Endothelial cell of umbilical vein (primary cell): ENCODE measurements at regions not wholly inside any gene's neighbourhood (a gene's known extent, or its start where the extent isn't known, plus 50 kb on each side); places are given as distances from the start of the nearest gene placed in this dataset.

Experiments
- POLR2A ChIP-seq: IDR thresholded peaks from 2 replicates; pipeline ENCODE4 v1.6.1; 2012; ENCODE audit warnings: low read depth, mild to moderate bottlenecking, control low read depth, low read length
- TF ChIP-seq, protein P1 (sequence below), 2 donors: IDR thresholded peaks; 1 replicate in 1 of 2; 2 replicates in 1 of 2; pipeline ENCODE4 v1.5.1; 2011; ENCODE audit warnings: low read length in 2 of 2, mild to moderate bottlenecking in 2 of 2, moderate library complexity in 2 of 2, control low read depth in 1 of 2, inconsistent platforms in 1 of 2, low read depth in 1 of 2; ENCODE audit not compliant: insufficient read depth in 1 of 2; ENCODE audit errors: extremely low read depth in 1 of 2

DNA sequence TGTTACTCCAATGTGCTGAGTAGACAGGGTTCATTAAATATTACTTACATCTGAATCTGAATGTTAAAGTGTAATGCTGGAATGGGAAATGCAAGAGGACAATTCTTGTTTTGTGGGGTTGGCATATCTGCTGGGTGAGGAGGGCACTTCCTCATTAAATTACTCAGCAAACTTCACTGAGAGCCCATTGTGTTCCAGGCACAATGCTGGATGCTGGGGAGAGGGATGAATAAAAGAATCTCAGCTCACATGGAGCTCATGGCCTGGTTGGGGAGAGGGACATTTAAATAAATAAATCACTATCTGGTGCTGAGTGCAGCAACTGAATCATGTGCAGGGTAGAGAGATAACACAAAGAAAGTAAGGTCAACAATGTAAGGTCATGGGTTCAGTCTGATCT is 199.2 kb upstream of the CFAP20DC start:
- TF ChIP-seq, protein P1, sequence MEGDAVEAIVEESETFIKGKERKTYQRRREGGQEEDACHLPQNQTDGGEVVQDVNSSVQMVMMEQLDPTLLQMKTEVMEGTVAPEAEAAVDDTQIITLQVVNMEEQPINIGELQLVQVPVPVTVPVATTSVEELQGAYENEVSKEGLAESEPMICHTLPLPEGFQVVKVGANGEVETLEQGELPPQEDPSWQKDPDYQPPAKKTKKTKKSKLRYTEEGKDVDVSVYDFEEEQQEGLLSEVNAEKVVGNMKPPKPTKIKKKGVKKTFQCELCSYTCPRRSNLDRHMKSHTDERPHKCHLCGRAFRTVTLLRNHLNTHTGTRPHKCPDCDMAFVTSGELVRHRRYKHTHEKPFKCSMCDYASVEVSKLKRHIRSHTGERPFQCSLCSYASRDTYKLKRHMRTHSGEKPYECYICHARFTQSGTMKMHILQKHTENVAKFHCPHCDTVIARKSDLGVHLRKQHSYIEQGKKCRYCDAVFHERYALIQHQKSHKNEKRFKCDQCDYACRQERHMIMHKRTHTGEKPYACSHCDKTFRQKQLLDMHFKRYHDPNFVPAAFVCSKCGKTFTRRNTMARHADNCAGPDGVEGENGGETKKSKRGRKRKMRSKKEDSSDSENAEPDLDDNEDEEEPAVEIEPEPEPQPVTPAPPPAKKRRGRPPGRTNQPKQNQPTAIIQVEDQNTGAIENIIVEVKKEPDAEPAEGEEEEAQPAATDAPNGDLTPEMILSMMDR (IDR thresholded peaks at IDR 0.05; ENCODE audit: extremely low read depth in 1 of 2, insufficient read depth in 1 of 2, low read depth in 1 of 2, low read length in 2 of 2) = no peak
- no peak for TF ChIP-seq POLR2A
